ENCODE measurements at regions not wholly inside any gene's neighbourhood (a gene's known extent, or its start where the extent isn't known, plus 50 kb on each side); places are given as distances from the start of the nearest gene placed in this dataset.
"Not testable (repeated sequence)": the region's sequence is repeated elsewhere in the genome, so short reads cannot be mapped to it uniquely, and the experiment has no call there.

DNA sequence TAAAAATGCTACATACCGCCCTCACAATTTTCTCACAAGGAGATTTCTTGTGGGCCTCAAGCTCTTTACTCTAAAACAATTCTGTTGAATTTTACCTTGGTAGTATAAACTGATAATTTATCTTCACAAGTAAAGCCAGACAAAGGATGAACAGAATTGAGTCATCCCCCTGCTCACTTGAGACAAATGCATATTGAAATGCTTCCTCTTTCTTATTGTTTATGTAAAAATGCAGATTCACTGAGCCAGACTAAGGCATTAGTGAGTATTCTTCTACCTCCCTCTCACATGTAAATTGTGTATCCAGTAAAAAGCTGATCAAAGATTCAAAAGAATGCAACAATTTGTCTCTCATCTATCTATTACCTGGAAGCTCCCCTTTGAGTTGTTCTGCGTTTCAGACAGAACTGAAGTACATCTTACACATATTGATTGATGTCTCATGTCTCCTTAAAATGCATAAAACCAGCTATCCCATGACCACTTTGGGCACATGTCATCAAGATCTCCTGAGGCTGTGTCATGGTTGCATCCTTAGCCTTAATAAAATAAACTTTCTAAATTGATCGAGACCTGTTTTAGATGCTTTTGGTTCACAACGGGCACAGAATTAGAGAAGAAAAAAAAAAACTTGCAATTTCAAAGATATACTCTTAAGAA is 743.1 kb upstream of the B3GALT2 start:
- no peak for DNase-seq

GRCh38 chr1:193927550-193927949 is 741.1 kb upstream of the B3GALT2 start:
- DNase-seq = no peak

GRCh38 chr1:193926956-193927355 is 740.5 kb upstream of the B3GALT2 start:
- DNase-seq = no peak

DNA sequence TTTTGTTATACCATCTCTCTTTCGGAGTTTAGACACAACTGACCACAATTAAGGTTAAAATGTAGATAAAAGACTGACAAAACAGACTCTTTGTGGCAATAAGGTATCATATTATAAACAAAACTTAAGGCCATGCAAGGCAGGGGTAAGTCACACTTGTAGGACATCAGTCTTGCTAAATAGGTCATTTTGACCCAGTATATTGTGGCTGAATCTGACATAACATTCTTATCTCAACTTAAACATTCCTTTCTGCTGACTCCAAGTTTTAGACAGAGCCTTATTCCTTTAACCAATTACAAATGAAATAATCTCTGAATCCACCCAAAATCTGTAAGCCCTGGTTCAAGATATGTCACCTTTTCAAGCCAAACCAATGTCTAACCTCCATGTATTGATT is 733.4 kb upstream of the B3GALT2 start:
- DNase-seq = no peak

DNA sequence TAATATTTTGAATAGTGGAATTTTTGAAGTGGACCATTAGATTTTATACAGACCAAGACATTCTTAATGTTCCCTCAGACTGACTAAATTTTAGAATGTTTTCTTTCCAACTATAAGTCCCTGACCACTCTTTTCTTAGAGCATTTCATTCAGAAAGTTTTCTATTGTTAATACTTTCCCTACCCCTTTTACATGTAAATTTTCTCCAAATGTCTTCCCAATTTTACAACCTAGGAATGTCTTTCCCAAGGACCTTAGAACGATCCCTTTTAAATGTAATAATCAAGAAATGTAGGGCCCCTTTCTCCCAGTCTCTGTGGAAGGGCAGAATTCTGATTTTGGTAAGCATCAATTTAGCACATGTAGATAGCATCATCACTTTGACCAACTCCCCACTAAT is 730.0 kb upstream of the B3GALT2 start:
- DNase-seq = no peak

DNA sequence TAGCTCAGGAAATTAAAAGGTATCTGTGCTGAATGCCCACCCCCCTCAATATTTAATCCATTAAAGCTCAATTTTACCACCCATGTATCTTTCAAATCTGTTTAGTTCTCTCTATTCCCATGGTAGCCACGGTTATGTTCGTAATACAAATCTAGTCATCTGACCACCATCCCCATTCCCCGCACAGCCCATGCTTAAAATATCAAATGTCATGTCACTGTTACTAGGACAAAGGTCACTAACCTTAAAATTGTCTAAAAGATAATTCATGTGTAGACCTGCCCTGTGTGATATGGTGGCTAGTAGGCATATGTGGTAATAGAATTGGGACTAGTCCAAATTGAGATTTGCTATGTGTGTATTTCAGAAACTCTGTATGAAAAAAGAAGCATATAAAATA is 728.5 kb upstream of the B3GALT2 start:
- DNase-seq = no peak

DNA sequence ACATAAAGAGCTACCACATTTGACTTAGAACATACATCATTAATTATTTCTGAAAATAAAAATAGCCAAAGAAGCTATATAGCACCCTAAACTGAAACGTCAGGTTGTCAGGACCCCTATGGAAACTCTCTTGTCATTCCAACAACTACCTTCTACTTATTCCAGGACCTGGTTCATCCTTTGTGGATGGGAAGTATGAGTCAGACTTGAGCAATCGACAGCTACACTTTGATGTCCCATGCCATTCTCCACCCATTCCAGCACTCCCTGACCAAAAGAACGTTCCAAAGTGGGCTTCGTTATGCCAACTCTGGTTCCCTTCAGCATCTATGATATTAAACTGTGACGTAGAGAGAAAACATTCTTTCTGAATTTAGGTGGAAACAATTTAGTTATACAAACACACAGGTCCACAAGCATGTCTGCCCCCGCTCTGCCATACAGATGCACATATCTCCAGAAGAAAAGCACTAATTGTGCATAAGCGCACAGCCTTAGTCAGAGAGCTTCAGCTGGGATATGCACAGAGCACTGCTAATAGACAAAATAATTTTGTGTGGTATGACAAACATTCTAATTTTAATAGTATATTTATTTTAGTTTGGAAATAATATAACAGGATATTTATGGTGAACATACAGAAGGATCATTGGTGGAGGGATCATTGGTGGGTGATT is 723.1 kb upstream of the B3GALT2 start:
- no peak for DNase-seq

- no peak for DNase-seq
Measured at GRCh38 chr1:193905288-193906085, 719.1 kb upstream of the B3GALT2 start.

GRCh38 chr1:193891788-193892187 is 705.4 kb upstream of the B3GALT2 start:
- DNase-seq = no peak

DNA sequence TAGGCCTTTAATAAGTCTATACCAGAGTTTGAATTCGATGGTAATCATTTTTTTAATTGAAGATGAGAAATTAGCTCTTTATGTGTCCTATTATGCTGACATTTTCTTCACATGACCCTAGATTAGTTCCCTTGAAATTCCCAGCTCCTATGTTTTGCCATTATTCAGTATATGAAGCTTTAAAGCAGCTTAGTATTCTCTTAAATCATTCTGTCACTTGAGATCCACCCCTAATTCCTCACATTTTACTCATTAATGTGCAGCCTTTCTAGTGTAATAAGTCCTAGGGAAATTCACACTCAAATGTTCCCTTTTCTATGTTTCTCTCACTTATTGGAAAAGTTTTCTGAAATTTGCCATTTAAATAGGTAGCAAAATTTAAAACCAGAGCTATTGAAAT is 704.5 kb upstream of the B3GALT2 start:
- DNase-seq = no peak

DNA sequence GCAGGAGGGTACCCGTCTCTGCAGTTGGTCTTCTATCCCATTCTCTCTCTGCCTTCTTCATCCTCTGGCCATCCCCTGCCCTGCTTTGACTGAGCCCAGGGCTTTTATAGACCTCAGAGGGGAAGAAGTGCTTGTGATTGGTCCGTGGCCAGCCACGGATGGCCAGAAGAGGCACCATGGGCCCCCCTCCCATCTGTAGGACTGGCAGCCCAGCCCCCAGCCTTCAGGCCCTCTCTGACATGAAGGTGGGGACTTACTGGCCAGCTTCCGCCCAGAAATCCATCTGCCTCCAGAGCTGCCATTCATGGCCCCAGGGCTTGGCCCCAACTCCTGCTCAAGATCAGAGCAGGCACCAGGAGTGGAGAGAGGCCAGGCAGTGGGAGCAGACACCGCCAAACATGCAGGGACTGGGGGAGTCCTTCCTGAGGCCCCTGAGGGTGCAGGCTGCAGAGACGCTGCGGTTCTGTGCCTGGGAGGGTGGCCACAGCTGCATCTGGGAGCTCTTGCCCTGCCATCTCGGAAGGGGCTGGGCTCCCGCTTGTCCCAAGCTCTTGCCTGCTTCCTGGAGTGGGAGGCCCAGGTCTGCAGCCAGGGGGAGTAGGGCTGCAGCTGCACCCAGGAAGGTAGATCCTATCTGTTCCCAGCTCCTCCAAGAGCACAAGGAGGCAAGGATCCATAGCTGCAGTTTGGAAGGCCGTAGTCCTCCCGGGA is 698.6 kb upstream of the B3GALT2 start:
- DNase-seq = no peak

GRCh38 chr1:193877920-193878319 is 691.5 kb upstream of the B3GALT2 start:
- DNase-seq = not testable (repeated sequence)

DNA sequence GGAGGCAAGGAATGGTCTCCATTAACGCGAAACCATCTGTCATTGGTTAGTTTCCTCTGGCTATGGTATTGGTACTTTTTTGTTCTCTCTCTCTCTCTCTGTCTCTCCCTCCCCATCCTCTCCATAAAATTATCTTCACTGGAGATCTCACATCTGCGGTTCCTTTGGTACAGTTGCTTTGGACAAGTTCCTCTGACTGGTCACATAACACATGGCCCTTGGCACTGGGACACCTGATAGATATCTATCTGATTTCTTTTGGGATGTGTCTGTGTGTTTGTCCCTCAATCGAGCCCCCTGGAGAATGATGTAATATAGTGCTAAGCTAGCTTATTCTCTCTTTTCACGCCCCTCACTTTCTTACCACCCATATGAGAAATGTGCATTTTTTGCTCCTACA is 682.0 kb upstream of the B3GALT2 start:
- no peak for DNase-seq

GRCh38 chr1:193856261-193856660 is 669.8 kb upstream of the B3GALT2 start:
- DNase-seq = no peak

DNA sequence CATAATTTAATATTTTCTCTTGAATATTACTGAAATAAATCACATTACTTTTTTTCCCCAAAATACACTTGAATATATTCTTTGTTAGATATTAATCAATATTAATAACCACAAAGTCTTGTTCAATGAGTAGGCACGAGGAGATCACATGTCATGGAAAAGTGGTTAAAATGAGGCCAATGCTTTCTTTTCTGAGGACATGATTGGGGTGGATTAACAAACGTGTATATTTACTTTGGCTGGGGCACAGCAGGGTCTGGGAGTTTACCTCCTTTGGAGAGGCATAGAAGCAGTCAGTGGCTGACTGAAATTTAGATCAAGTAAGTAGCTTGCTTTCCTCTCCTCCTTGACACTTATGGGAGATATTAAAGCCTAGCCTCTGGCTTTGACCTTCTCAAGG is 664.3 kb upstream of the B3GALT2 start:
- no peak for DNase-seq

- DNase-seq = no peak
Measured at GRCh38 chr1:193846876-193847604, 660.6 kb upstream of the B3GALT2 start.

- DNase-seq = no peak
Measured at GRCh38 chr1:193846411-193846810, 660.0 kb upstream of the B3GALT2 start.

GRCh38 chr1:193841857-193842256 is 655.4 kb upstream of the B3GALT2 start:
- no peak for DNase-seq

DNA sequence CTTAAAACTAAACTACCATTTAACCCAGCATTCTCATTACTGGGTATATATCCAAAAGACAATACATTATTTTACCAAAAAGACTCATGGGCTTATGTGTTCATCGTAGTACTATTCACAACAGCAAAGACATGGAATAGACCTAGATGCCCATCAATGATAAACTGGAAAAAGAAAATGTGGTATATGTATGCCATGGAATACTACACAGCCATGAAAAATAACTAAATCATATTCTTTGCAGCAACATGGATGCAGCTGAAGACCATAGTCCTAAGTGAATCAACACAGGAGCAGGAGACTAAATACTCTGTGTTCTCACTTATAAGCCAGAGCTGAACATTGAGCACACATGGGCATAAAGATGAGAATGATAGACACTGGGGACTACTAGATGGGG is 645.1 kb upstream of the B3GALT2 start:
- DNase-seq = no peak

DNA sequence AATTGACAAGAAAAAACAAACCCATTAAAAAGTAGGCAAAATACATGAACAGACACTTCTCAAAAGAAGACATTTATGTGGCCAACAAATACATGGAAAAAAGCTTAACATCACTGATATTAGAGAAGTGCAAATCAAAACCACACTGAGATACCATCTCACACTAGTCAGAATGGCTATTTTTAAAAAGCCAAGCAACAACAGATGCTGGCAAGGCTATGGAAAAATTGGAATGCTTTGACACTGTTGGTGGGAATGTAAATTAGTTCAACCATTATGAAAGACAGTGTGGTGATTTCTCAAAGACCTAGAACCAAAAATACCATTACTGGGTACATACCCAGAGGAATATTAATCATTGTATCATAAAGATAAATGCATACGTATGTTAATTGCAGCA is 641.1 kb upstream of the B3GALT2 start:
- no peak for DNase-seq

DNA sequence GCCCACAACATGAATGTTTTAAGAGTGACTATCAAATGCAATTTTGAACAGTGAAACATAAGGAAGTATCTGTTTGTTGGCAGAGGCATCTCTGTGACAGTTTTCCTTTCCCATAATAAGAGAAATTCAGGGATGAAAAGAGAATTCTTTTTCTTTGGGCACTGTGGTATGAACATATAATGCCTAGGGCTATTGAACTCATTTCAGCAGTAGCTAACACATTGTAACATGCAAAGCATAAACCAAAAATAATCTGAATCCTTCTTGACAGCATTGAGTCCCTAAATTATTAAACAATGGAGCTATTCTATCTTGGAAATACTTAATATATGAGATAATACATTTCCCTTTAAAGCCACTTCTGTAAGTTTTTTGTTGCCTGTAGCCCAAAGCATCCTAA is 633.0 kb upstream of the B3GALT2 start:
- no peak for DNase-seq

DNA sequence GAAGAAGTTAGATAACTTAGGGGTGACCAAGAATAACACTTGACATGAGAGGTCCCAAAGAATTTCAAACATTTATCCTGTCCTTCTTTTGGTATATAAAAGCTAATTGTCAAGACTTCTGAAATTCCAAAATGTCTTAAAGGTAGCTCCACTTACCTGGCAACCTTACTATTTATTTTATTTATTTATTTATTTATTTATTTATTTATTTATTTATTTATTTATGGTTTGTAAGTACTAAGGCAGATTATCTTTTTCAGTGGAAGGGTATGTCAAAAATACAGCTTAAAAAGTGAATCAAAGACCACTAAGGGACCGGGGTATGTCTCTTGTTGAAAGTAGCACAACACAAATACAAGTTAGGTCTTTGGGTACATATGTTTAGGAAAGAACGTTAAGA is 620.8 kb upstream of the B3GALT2 start:
- no peak for DNase-seq
